ENCODE measurements at regions not wholly inside any gene's neighbourhood (a gene's known extent, or its start where the extent isn't known, plus 50 kb on each side); places are given as distances from the start of the nearest gene placed in this dataset.
"Not testable (repeated sequence)": the region's sequence is repeated elsewhere in the genome, so short reads cannot be mapped to it uniquely, and the experiment has no call there.

DNA sequence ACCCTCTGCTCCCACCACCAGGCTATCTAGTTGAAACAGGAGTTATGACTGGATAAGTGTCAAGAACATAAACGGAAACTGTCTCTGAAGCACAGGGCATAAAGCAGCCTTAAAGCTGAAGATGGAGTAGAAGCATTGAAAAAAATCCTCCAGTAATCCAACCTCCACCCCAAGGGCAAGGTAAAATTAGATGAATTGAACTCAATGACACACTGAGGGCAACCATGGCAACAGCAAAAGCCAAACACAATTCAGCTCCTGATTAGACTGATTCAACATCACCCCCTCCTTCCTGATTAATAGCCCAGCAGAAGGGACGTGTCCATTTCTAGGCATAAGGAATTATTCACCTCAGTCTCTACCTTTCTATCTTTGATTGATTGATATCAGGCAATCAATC is 183.2 kb upstream of the MAP3K1 start:
- no peak for DNase-seq (ENCODE audit: low read depth in 2 of 3, low spot score in 1 of 3)

DNA sequence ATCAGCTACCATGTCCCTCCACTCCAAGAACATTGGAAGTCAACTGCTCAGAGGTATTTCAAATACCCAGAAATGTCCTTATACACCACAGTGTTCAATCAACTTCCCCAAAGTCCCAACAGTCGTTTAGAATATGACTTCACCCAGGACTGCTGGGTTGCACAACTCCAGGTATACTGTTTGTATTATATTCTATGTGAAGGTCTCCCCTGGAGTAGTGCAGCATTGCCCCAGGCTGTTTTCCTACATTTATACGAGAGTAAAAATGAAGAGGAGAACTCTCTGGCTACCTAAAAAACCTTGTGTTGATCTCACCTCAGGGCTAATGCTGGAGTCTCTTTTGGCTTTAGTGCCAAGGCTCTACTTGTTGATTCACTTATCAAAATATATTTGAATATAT is 183.6 kb upstream of the MAP3K1 start:
- DNase-seq (ENCODE audit: low read depth in 2 of 3, low spot score in 1 of 3) = no peak

- DNase-seq (ENCODE audit: low read depth in 2 of 3, low spot score in 1 of 3) = not testable (repeated sequence)
These were observed 186.7 kb upstream of the MAP3K1 start for GRCh38 chr5:56628616-56629015.

- no peak for DNase-seq (ENCODE audit: low read depth in 2 of 3, low spot score in 1 of 3)
These were observed 189.8 kb upstream of the MAP3K1 start for GRCh38 chr5:56625541-56625940.

DNA sequence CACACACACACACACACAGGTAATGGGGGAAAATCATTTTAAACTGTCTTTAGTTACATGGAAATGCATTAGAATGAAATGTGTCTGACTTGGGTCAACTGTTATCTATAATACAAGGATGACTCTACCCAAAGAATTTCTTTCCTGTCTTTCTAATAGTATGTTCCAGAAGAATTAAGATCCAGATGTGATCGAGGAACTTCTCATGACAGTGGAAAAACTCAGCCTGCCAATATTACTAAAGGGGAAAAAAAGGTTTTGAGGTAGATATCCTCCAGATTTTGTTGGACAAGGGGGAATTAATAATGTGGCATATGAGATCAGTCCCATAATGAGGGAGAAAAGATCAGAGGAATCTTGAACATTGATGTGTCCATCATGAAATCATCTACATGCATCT is 190.6 kb upstream of the MAP3K1 start:
- DNase-seq (ENCODE audit: low read depth in 2 of 3, low spot score in 1 of 3) = no peak

DNA sequence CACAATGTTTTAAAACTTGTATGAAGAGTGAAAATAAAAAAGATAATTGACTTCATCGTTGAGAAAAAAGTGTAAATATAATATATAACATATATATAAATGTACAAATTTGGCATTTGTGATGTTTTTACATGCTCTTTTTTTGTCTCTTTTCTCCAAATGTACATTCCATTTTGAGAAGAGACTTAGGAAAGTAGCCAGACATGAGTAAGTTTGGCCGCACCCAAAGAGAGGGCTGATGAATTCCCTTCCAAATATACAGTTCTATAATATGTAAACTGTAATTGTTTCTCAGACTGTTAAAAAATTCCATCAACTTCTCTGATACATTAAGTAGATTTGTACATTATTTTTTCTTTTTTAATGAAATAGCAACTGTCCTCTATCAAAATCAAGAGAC is 193.2 kb upstream of the MAP3K1 start:
- no peak for DNase-seq (ENCODE audit: low read depth in 2 of 3, low spot score in 1 of 3)

- DNase-seq (ENCODE audit: low read depth in 2 of 3, low spot score in 1 of 3) = no peak
These were observed 194.3 kb upstream of the MAP3K1 start for GRCh38 chr5:56620903-56621677.

DNA sequence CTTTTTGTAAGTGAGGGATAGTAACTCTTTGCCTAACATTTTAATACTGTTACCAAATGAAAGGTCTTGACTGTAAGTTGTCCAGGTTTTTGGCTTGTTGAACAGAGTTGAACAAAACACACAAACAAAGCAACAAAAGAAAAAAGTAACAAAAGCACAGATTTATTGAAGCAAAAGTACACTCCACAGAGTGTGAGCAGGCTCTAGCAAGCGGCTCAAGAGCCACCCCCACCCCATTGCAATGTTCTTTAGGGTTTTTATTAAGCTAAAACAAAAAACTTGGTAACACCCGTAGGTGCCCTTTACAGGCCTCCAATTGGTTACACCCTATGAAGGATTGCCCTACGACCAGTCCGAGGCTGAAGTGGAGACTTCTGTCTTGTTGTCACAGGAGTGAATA is 197.4 kb upstream of the MAP3K1 start:
- no peak for DNase-seq (ENCODE audit: low read depth in 2 of 3, low spot score in 1 of 3)

DNA sequence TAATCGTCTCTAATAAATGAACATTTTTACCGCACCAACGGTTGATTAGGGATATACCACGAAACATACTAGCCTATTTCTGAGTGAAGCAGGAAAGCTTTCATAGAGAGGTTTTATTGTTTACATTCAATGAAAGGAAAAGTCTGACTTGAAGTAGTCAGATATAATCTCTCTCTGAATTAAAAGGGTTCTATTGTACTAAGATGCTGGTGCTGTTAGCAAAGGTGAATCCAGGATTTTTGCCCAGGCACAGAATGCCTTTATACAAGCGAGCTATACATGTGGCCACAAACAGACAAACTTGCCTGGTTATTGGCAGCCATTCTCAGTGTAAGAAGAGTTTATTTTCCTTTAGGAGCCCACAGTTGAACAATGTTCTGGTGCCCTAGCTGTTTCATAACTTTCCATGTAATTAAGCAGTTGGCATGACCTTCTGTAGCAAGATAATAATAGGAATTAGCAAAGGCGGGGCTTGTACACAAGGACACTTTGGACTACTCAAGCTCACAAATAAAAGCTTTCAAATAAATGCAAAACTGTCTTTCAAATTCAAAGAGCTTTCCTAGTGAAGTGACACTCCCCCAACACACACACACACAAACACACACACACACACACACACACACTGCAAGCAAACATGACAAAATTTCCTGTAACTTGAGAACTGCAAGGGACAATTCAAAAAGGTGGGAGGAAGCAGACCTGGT is 198.7 kb upstream of the MAP3K1 start:
- DNase-seq (ENCODE audit: low read depth in 2 of 3, low spot score in 1 of 3) = no peak

DNA sequence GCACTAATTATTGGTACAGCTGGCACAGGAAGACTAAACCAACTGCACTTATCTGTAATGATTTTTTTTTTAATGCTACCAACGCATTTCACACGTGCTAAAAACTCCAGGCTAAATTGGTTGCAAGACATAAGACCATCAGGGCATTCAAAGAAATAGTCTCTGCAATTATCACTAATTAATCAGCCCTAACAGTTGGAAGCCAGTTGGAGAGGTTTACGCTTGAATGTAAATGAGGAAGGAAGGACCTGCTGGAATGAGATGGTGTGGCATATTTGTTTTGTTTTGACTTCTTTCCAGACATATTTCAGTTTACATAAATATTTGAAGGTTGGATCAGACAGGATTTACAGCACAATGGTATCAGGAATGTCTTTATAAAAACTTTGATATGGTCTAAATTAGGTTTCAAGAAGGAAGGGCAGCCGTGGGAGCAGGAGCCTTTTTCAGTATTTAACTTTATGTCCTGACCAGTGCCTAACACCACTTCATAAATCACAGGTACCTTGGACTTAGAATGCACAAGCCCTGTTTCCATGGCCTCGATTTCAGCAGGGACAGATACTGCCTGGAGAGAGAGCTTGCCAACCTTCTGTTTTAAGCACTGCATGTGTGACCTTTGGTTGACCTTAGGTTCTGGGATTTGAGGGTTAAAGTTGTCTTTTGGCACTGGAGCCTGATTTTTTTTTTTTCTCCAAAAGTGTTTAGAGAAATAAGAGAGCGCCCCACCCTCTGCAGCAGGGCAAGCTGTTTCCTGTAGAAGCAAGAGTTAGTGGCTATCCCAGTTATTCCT is 199.8 kb upstream of the MAP3K1 start:
- no peak for DNase-seq (ENCODE audit: low read depth in 2 of 3, low spot score in 1 of 3)

- no peak for DNase-seq (ENCODE audit: low read depth in 2 of 3, low spot score in 1 of 3)
These were observed 202.6 kb upstream of the MAP3K1 start for GRCh38 chr5:56612759-56613158.

DNA sequence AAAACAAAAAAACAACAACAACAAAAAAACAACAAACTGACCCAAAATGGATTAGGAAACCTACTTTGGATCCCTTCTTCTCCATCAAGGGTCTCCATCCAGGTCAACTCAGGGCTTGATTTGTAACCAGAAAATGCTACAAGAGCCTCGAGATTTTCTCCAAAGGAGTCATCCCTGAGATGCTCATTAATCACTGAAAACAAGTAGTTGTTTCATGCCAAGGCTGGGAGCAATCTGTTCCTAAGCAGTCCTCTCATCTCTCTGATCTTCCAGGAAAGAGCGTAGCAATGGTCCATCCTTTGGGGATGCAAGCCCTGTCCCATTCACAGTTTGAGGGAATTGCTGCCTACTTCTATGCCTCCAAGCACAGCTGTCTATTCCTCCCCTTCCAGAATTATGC is 203.0 kb upstream of the MAP3K1 start:
- no peak for DNase-seq (ENCODE audit: low read depth in 2 of 3, low spot score in 1 of 3)

GRCh38 chr5:56610093-56610698 is 205.2 kb upstream of the MAP3K1 start:
- peak in 2 of 3 donors; percentile 12 to 31 for DNase-seq (ENCODE audit: low read depth in 2 of 3, low spot score in 1 of 3)

- no peak for DNase-seq (ENCODE audit: low read depth in 2 of 3, low spot score in 1 of 3)
These were observed 207.0 kb upstream of the MAP3K1 start for GRCh38 chr5:56608217-56608925.

GRCh38 chr5:56607551-56607950 is 207.8 kb upstream of the MAP3K1 start:
- no peak for DNase-seq (ENCODE audit: low read depth in 2 of 3, low spot score in 1 of 3)

- DNase-seq (ENCODE audit: low read depth in 2 of 3, low spot score in 1 of 3) = no peak
These were observed 208.3 kb upstream of the MAP3K1 start for GRCh38 chr5:56607074-56607473.

- no peak for DNase-seq (ENCODE audit: low read depth in 2 of 3, low spot score in 1 of 3)
These were observed 209.2 kb upstream of the MAP3K1 start for GRCh38 chr5:56606192-56606591.

DNA sequence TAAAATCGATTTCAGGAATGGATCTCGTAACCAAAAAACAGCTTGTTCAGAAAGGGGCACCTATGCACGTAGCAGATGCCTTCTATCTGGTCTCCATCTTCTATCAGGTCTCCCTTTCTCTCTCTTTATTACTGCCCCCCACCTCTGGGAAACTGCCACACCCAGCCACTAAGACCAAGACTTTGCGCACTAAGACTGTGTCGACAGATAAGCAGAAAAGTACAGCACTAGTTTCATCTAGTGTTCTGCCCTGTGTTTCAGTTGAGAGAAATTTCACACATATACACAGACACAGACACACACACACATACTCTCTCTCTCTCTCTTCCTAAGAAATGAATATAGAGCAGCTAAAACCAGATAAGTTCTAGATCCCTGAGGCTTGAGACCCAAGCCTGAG is 210.1 kb upstream of the MAP3K1 start:
- no peak for DNase-seq (ENCODE audit: low read depth in 2 of 3, low spot score in 1 of 3)

GRCh38 chr5:56601641-56602071 is 213.7 kb upstream of the MAP3K1 start:
- DNase-seq (ENCODE audit: low read depth in 2 of 3, low spot score in 1 of 3) = no peak

- DNase-seq (ENCODE audit: low read depth in 2 of 3, low spot score in 1 of 3) = no peak
These were observed 216.4 kb upstream of the MAP3K1 start for GRCh38 chr5:56598941-56599340.

DNA sequence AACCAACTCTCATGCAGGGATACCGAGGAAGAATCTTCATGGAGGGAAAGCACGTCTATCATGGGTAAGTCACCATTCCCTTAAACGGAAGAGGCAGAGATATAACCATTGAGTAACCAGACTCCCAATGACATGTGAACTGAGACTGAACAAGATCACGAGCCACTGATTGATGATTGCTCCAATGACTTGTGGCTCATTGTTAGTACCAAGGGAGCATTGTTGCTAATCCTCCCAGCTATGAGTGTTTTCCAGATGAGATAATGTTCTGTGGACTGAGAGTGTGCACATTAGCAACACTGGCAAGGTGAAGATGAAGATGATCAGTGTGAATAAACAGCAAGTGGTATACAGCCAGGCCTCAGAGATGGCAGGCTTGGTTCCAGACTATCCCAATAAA is 219.2 kb upstream of the MAP3K1 start:
- DNase-seq (ENCODE audit: low read depth in 2 of 3, low spot score in 1 of 3) = no peak

Measured in stimulated activated CD4-positive, alpha-beta T cell treated with anti-CD3 and anti-CD28 coated beads, Interleukin-12 subunit alpha, Interleukin-12 subunit beta, amount 100 ng/mL, for 48 hours (primary cell).